ENCODE measurements at regions not wholly inside any gene's neighbourhood (a gene's known extent, or its start where the extent isn't known, plus 50 kb on each side); places are given as distances from the start of the nearest gene placed in this dataset.
A peak's percentile ranks its signal among the peaks of the same experiment; 100 is the strongest.

DNA sequence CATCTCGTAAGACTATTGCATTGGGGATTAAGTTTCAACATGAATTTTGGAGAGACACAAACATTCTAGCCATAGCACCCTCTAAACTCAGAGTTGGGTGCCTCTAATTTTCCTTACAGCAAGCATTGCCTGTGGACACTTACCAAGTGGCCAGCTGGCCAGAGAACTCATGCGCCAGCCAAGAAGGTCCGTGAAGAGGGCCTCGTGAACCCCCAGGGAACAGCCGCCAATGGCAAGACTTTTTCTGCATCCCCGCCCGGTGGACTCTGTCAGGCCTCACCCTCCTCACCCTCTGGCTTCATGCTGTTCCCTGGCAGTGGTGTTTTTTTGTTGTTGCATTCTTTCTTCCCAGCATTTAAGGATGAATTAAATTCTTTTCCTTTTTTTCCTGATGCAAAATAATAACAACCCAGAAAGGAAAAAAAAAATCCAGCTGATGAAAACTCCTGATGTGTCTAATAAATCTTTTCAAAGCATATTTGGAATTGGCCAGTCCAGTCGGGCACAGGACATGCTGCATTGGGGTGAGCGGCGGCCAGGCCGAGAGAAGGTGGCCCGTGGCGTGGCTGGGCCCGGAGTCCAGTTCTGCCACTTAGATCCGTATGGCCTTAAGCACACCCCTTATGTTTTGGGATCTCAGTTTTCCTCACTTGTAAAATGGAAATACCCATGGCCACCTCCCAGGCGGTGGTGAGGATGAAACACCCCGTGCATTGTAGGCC lies 191.9 kb upstream of the DIO3 start:
- no peak for TF ChIP-seq CTCF (IDR thresholded peaks at IDR 0.05)
- no peak for DNase-seq (ENCODE audit: low spot score in 2 of 2)
- H3K27me3 ChIP-seq = peaks cover 18% of the 10 kb centered on the region
- 74% methylated on average over 15 of the region's 17 CpGs for WGBS
- H3K4me1 ChIP-seq = peaks cover 13% of the 10 kb centered on the region
- H3K36me3 ChIP-seq = no peaks in the 10 kb centered on the region
- H3K27ac ChIP-seq = no peak overlapping the region
- H3K9me3 ChIP-seq = no peaks in the 10 kb centered on the region
- H3K4me3 ChIP-seq = no peak overlapping the region

DNA sequence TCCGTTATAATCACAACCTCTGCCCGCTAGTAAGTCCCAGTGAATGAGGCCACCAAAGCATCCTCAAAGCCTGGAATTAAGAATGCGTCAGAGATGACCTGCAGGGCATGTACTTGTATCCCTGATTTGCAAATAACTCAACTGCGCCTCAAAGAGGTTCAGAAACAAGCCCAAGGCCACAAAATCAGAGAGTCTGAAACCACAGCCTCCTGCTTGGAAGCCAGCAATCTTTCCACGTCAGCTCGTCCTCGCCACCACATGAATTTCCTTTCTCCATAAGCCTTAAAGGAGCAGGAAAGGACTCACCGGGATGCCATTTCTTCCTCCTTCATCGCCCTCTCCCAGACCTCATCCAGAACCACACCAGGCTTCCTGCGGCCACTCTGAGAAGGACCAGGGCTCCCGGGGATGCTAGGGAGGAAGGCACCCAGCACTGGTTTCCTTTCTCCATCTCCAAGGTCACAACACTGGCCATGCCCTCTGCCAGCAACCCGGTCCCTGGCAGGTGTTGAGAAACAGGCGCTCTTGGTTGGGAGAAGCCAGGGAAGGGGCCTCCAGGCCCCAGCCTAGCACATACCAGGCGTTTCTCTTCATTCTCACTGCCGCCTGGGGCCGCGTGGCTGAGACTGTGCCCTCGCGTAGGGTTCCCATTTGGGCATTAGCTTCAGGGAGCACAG lies 191.2 kb upstream of the DIO3 start:
- Histone ChIP-seq H3K27ac (no peak overlapping the region), H3K9me3 (no peaks in the 10 kb centered on the region), H3K27me3 (peaks cover 11% of the 10 kb centered on the region), H3K36me3 (no peaks in the 10 kb centered on the region), H3K4me1 (peaks cover 10% of the 10 kb centered on the region), H3K4me3 (no peak overlapping the region)
- 88% methylated on average over 15 of the region's 19 CpGs for WGBS
- DNase-seq (ENCODE audit: low spot score in 2 of 2) = no peak
- TF ChIP-seq POLR2A (IDR thresholded peaks at IDR 0.05) (no peak), CTCF (IDR thresholded peaks at IDR 0.05) (no peak), EP300 (IDR thresholded peaks at IDR 0.05) (no peak)

GRCh38 chr14:101370593-101371569 lies 190.4 kb upstream of the DIO3 start:
- Histone ChIP-seq H3K27me3 (peaks cover 4% of the 10 kb centered on the region), H3K27ac (no peak overlapping the region), H3K36me3 (no peaks in the 10 kb centered on the region), H3K9me3 (no peaks in the 10 kb centered on the region), H3K4me1 (peaks cover 3% of the 10 kb centered on the region), H3K4me3 (no peak overlapping the region)
- 95% methylated on average over 10 of the region's 14 CpGs for WGBS
- peak in 1 of 2 donors; percentile 61 for DNase-seq (ENCODE audit: low spot score in 2 of 2)
- no peak for TF ChIP-seq CTCF (IDR thresholded peaks at IDR 0.05)
- TF ChIP-seq POLR2A (IDR thresholded peaks at IDR 0.05) = no peak
- TF ChIP-seq POLR2AphosphoS5 (IDR thresholded peaks at IDR 0.05) = no peak
- TF ChIP-seq EP300 (IDR thresholded peaks at IDR 0.05) = no peak

DNA sequence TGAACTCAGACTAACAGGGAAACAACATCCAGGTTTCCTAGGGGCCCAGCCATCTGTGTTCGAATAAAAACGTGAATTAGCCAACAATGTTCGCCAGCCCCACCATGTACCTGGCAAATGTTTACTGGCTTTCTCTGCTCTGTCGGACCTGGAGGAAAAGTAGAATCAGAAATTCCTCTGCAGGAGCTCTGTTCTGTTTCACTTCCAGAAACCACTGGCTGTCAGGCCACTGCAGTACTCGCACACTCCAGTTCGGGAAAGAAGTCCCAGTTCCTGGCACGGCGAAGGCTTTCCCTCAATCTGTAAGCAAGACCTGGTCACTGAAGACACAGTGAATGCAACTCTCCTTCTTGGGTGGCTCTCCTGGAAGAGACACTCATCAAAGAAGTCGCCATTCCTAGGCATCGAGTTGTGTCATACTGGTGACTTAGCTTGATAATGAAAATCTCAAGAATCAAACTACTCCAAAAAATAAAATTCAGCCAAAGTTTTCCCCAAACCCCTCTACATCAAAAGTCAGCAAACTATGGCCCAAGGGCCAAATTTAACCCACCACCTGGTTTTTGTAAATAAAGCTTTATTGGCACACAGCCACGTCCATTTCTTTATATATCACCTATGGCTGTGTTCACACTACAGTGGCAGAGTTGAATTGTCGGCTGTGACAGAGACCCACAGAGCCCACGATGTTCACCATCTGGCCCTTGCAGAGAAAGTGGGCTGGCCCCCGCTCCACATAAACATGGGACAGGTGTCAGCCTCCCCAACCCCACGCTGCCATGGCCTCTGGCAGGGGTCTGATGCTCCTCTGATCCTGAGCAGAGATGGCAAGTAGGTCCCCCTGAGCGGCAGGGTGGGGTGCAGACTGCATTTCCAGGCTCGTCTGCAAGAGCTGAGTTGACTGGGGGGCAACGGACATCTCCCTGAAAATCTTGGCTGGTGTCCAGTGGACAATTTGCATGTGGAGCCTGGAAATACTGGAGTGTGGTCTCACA lies 189.2 kb upstream of the DIO3 start:
- WGBS = 81% methylated on average over 17 of the region's 18 CpGs

More for the DNA sequence above, 189.2 kb upstream of the DIO3 start:
- peaks cover 4% of the 10 kb centered on the region for H3K27me3 ChIP-seq
- DNase-seq (ENCODE audit: low spot score in 2 of 2) = peak in 1 of 2 donors; percentile 67
- no peaks in the 10 kb centered on the region for H3K36me3 ChIP-seq
- no peak for TF ChIP-seq EP300 (IDR thresholded peaks at IDR 0.05)
- no peak for TF ChIP-seq POLR2AphosphoS5 (IDR thresholded peaks at IDR 0.05)
- TF ChIP-seq CTCF (IDR thresholded peaks at IDR 0.05) = no peak
- no peak for TF ChIP-seq POLR2A (IDR thresholded peaks at IDR 0.05)
- H3K27ac ChIP-seq = no peak overlapping the region
- peaks cover 3% of the 10 kb centered on the region for H3K4me1 ChIP-seq
- no peak overlapping the region for H3K4me3 ChIP-seq
- H3K9me3 ChIP-seq = no peaks in the 10 kb centered on the region

All from suprapubic skin (tissue), 4 donors.